ENCODE measurements at regions not wholly inside any gene's neighbourhood (a gene's known extent, or its start where the extent isn't known, plus 50 kb on each side); places are given as distances from the start of the nearest gene placed in this dataset.
"Not testable (repeated sequence)": the region's sequence is repeated elsewhere in the genome, so short reads cannot be mapped to it uniquely, and the experiment has no call there.

GRCh38 chr2:63723709-63724108, 118.0 kb upstream of the UGP2 start:
- Histone ChIP-seq H3K9ac (ENCODE audit: low read depth, low read length) (no peak overlapping the region), H3K36me3 (ENCODE audit: insufficient read depth, low read length) (no peaks in the 10 kb centered on the region), H4K20me1 (ENCODE audit: insufficient read depth, low read length) (no peaks in the 10 kb centered on the region), H3K27me3 (ENCODE audit: insufficient read depth, low read length, poor library complexity) (no peaks in the 10 kb centered on the region), H3K4me1 (ENCODE audit: insufficient read depth, low read length) (no peaks in the 10 kb centered on the region), H3K4me2 (ENCODE audit: insufficient read depth, low read length) (no peak overlapping the region), H3K79me2 (ENCODE audit: insufficient read depth, low read length) (no peaks in the 10 kb centered on the region), H3K27ac (ENCODE audit: low read length) (no peak overlapping the region), H3K4me3 (ENCODE audit: low read depth in 1 of 2, low read length in 2 of 2) (no peak overlapping the region), H2AFZ (ENCODE audit: low read depth, low read length) (no peak overlapping the region), H3K9me3 (ENCODE audit: insufficient read depth, low read length, severe bottlenecking) (peaks cover 4% of the 10 kb centered on the region)
- ATAC-seq (ENCODE audit: insufficient read depth, low read depth), result no peak
- TF ChIP-seq EZH2 (IDR thresholded peaks at IDR 0.05; ENCODE audit: borderline replicate concordance, low read depth, low read length, severe bottlenecking), result no peak
- no peak for TF ChIP-seq CTCF (IDR thresholded peaks at IDR 0.05; ENCODE audit: borderline replicate concordance, extremely low read depth, low read length, poor library complexity, severe bottlenecking)
- no peak for DNase-seq

- not testable (repeated sequence) for H4K20me1 ChIP-seq (ENCODE audit: insufficient read depth, low read length); DNase-seq; H3K4me1 ChIP-seq (ENCODE audit: insufficient read depth, low read length); H3K4me2 ChIP-seq (ENCODE audit: insufficient read depth, low read length); H3K79me2 ChIP-seq (ENCODE audit: insufficient read depth, low read length); H3K9me3 ChIP-seq (ENCODE audit: insufficient read depth, low read length, severe bottlenecking); H3K27me3 ChIP-seq (ENCODE audit: insufficient read depth, low read length, poor library complexity); H3K4me3 ChIP-seq (ENCODE audit: low read depth in 1 of 2, low read length in 2 of 2); H3K27ac ChIP-seq (ENCODE audit: low read length); H2AFZ ChIP-seq (ENCODE audit: low read depth, low read length); ATAC-seq (ENCODE audit: insufficient read depth, low read depth); H3K36me3 ChIP-seq (ENCODE audit: insufficient read depth, low read length); H3K9ac ChIP-seq (ENCODE audit: low read depth, low read length)
Measured at GRCh38 chr2:63725212-63725611, 116.5 kb upstream of the UGP2 start.

- no peak overlapping the region for H3K9ac ChIP-seq (ENCODE audit: low read depth, low read length)
- H3K36me3 ChIP-seq (ENCODE audit: insufficient read depth, low read length), result no peaks in the 10 kb centered on the region
- no peaks in the 10 kb centered on the region for H3K79me2 ChIP-seq (ENCODE audit: insufficient read depth, low read length)
- ATAC-seq (ENCODE audit: insufficient read depth, low read depth) (no peak), DNase-seq (no peak)
- no peak for TF ChIP-seq CTCF (IDR thresholded peaks at IDR 0.05; ENCODE audit: borderline replicate concordance, extremely low read depth, low read length, poor library complexity, severe bottlenecking)
- no peak for TF ChIP-seq EZH2 (IDR thresholded peaks at IDR 0.05; ENCODE audit: borderline replicate concordance, low read depth, low read length, severe bottlenecking)
- no peak overlapping the region for H3K4me3 ChIP-seq (ENCODE audit: low read depth in 1 of 2, low read length in 2 of 2)
- peaks cover 2% of the 10 kb centered on the region for H3K9me3 ChIP-seq (ENCODE audit: insufficient read depth, low read length, severe bottlenecking)
- H3K27me3 ChIP-seq (ENCODE audit: insufficient read depth, low read length, poor library complexity), result no peaks in the 10 kb centered on the region
- H3K4me1 ChIP-seq (ENCODE audit: insufficient read depth, low read length), result no peaks in the 10 kb centered on the region
- no peak overlapping the region for H2AFZ ChIP-seq (ENCODE audit: low read depth, low read length)
- H3K4me2 ChIP-seq (ENCODE audit: insufficient read depth, low read length), result no peak overlapping the region
- H4K20me1 ChIP-seq (ENCODE audit: insufficient read depth, low read length), result no peaks in the 10 kb centered on the region
- H3K27ac ChIP-seq (ENCODE audit: low read length), result no peak overlapping the region
Measured at GRCh38 chr2:63729362-63729761, 112.3 kb upstream of the UGP2 start.

GRCh38 chr2:63729831-63730230, 111.9 kb upstream of the UGP2 start:
- ATAC-seq (ENCODE audit: insufficient read depth, low read depth), result no peak

More at GRCh38 chr2:63729831-63730230, 111.9 kb upstream of the UGP2 start:
- Histone ChIP-seq H4K20me1 (ENCODE audit: insufficient read depth, low read length) (no peaks in the 10 kb centered on the region), H2AFZ (ENCODE audit: low read depth, low read length) (no peak overlapping the region), H3K4me1 (ENCODE audit: insufficient read depth, low read length) (no peaks in the 10 kb centered on the region), H3K4me2 (ENCODE audit: insufficient read depth, low read length) (no peak overlapping the region), H3K27me3 (ENCODE audit: insufficient read depth, low read length, poor library complexity) (no peaks in the 10 kb centered on the region), H3K27ac (ENCODE audit: low read length) (no peak overlapping the region), H3K36me3 (ENCODE audit: insufficient read depth, low read length) (no peaks in the 10 kb centered on the region), H3K9me3 (ENCODE audit: insufficient read depth, low read length, severe bottlenecking) (peaks cover 2% of the 10 kb centered on the region), H3K79me2 (ENCODE audit: insufficient read depth, low read length) (no peaks in the 10 kb centered on the region), H3K4me3 (ENCODE audit: low read depth in 1 of 2, low read length in 2 of 2) (no peak overlapping the region), H3K9ac (ENCODE audit: low read depth, low read length) (no peak overlapping the region)
- DNase-seq, result no peak
- no peak for TF ChIP-seq EZH2 (IDR thresholded peaks at IDR 0.05; ENCODE audit: borderline replicate concordance, low read depth, low read length, severe bottlenecking)
- no peak for TF ChIP-seq CTCF (IDR thresholded peaks at IDR 0.05; ENCODE audit: borderline replicate concordance, extremely low read depth, low read length, poor library complexity, severe bottlenecking)
